Right lobe of liver (tissue), 4 donors: ENCODE measurements at regions not wholly inside any gene's neighbourhood (a gene's known extent, or its start where the extent isn't known, plus 50 kb on each side); places are given as distances from the start of the nearest gene placed in this dataset.

Experiments used
- POLR2A ChIP-seq: fragments of 450-650 bp; IDR thresholded peaks from one replicate; pipeline ENCODE4 v1.6.1; 2017; ENCODE audit warnings: antibody characterized with exemption, mild to moderate bottlenecking
- TF ChIP-seq, protein P1 (sequence below), 4 donors: fragments of 200-600 bp in 3 of 4; fragments of 450-650 bp in 1 of 4; IDR thresholded peaks; one replicate each; pipeline versions ENCODE4 v1.5.1 to v1.8.0; 2016 to 2022; ENCODE audit warnings: antibody characterized with exemption in 4 of 4, mild to moderate bottlenecking in 2 of 4
- donor health status: DM: no; HTN: no; CAD: no.
- donor health status: DM: no; HTN: no; CAD: no.
- donor health status: DM: no; HTN: yes; CAD: no.

DNA sequence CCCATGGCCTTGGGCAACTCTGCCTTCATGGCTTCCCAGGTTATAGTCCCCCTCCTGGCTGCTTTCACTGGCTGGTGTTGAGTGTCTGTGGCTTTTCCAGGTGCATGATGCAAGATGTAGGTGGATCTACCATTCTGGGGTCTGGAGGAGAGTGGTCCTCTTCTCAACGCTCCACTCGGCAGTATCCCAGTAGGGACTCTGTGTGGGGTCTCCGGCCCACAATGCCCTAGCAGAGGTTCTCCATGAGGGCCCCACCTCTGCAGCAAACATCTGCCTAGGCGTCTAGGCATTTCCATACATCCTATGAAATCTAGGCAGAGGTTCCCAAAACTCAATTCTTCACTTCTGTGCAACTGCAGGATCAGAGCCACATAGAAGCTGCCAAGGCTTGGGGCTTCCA, 763.4 kb upstream of the EPHA5 start:
- TF ChIP-seq, protein P1, sequence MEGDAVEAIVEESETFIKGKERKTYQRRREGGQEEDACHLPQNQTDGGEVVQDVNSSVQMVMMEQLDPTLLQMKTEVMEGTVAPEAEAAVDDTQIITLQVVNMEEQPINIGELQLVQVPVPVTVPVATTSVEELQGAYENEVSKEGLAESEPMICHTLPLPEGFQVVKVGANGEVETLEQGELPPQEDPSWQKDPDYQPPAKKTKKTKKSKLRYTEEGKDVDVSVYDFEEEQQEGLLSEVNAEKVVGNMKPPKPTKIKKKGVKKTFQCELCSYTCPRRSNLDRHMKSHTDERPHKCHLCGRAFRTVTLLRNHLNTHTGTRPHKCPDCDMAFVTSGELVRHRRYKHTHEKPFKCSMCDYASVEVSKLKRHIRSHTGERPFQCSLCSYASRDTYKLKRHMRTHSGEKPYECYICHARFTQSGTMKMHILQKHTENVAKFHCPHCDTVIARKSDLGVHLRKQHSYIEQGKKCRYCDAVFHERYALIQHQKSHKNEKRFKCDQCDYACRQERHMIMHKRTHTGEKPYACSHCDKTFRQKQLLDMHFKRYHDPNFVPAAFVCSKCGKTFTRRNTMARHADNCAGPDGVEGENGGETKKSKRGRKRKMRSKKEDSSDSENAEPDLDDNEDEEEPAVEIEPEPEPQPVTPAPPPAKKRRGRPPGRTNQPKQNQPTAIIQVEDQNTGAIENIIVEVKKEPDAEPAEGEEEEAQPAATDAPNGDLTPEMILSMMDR (IDR thresholded peaks at IDR 0.05): no peak
- no peak for TF ChIP-seq POLR2A
